BJ (cell line): ENCODE measurements at regions not wholly inside any gene's neighbourhood (a gene's known extent, or its start where the extent isn't known, plus 50 kb on each side); places are given as distances from the start of the nearest gene placed in this dataset.

Experiments
- CTCF ChIA-PET: fragments of 350-600 bp; formaldehyde crosslinking; extraction: SDS; loops from one replicate; lab custom pipeline; 2021; ENCODE audit warnings: antibody characterized with exemption, inconsistent platforms; lab: Yijun Ruan, JAX
- POLR2A ChIA-PET: fragments of 300-600 bp; sonication (Branson Sonifier 250); formaldehyde crosslinking; extraction: SDS; loops from one replicate; lab custom pipeline; 2021; ENCODE audit warnings: antibody characterized with exemption; lab: Charles Lee
- DNase-seq: peaks from one replicate; pipeline ENCODE4 v3.0.0-alpha.2; 2011; ENCODE audit warnings: low read depth
- H3K27me3 ChIP-seq: 2 replicates; pipeline ENCODE4 v1.6.0; 2011; ENCODE audit warnings: low read length; ENCODE audit not compliant: control insufficient read depth, insufficient read depth
- H3K36me3 ChIP-seq: 2 replicates; pipeline ENCODE4 v1.5.1; 2011; ENCODE audit warnings: low read length; ENCODE audit not compliant: control insufficient read depth, insufficient read depth
- H3K4me3 ChIP-seq: 2 replicates; pipeline ENCODE4 v1.5.1; 2011; ENCODE audit warnings: low read depth, mild to moderate bottlenecking, control low read depth, low read length
- TF ChIP-seq, protein P1 (sequence below): IDR thresholded peaks from 2 replicates; pipeline ENCODE4 v1.5.1; 2011; ENCODE audit warnings: low read depth, mild to moderate bottlenecking, control low read depth, inconsistent platforms, low read length, moderate library complexity; ENCODE audit not compliant: insufficient read depth

DNA sequence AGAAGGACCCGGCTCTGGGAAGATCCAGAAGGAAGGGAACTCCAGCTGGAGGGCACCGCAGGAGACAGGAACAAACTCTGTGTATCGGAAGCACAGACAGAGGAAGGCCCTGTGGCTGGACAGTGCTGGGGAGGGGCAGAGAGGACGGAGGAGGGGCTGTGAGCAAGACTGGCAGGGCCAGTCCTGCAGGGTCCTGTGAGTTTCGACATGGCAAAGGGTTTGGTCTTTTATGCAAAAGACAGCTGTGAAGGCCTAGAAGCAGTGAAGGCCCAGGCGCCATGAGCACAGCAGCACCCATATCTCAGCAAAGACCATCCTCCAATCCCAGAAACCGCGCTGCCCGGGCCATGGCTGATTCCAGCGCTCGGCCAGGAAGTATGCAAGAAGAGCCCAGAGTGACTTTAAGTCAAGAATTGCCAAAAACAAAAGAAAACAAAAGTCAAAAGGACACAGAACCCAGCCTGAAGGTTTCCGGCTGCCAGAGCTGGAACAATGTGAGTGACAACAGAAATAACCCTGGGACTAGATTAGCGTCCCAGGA is 126.5 kb downstream of the NCOR2 start:
- CTCF ChIA-PET = no interaction called here
- Histone ChIP-seq H3K4me3 (no peak overlapping the region), H3K36me3 (peaks cover 16% of the 10 kb centered on the region), H3K27me3 (no peaks in the 10 kb centered on the region)
- TF ChIP-seq, protein P1, sequence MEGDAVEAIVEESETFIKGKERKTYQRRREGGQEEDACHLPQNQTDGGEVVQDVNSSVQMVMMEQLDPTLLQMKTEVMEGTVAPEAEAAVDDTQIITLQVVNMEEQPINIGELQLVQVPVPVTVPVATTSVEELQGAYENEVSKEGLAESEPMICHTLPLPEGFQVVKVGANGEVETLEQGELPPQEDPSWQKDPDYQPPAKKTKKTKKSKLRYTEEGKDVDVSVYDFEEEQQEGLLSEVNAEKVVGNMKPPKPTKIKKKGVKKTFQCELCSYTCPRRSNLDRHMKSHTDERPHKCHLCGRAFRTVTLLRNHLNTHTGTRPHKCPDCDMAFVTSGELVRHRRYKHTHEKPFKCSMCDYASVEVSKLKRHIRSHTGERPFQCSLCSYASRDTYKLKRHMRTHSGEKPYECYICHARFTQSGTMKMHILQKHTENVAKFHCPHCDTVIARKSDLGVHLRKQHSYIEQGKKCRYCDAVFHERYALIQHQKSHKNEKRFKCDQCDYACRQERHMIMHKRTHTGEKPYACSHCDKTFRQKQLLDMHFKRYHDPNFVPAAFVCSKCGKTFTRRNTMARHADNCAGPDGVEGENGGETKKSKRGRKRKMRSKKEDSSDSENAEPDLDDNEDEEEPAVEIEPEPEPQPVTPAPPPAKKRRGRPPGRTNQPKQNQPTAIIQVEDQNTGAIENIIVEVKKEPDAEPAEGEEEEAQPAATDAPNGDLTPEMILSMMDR = no peak
- POLR2A ChIA-PET = no interaction called here
- no peak for DNase-seq

DNA sequence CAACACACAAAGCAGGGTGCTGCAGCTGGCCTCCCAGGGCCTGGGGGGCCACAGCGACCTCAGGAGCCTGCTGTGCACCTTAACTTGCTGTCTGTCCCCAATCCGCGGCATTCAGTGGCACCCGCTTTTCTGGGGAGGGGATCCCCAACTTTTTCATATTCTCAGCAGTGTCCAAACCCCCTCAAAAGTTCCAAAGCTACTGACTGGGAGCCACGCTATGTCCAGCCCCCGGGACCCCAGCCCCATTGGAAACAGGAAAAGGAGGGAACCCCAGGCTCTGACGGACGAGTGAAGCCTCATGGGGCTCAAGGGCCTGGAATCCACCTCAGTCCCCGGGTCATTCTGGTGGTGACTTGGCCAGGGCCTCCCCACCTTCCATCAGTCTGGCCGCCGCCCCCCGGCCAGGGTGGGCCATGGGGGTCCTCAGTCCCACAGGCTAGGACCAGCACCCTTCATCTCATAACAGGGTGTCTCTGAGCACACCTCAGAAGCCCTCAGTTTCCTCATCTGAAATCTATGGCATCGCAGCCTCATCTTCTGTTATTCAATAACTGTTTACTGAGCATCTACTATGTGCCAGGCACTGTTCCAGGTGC is 127.3 kb downstream of the NCOR2 start:
- Histone ChIP-seq H3K36me3 (peaks cover 16% of the 10 kb centered on the region), H3K4me3 (no peak overlapping the region), H3K27me3 (no peaks in the 10 kb centered on the region)
- CTCF ChIA-PET = no interaction called here
- DNase-seq = no peak
- TF ChIP-seq, protein P1 = no peak
- POLR2A ChIA-PET = no interaction called here

DNA sequence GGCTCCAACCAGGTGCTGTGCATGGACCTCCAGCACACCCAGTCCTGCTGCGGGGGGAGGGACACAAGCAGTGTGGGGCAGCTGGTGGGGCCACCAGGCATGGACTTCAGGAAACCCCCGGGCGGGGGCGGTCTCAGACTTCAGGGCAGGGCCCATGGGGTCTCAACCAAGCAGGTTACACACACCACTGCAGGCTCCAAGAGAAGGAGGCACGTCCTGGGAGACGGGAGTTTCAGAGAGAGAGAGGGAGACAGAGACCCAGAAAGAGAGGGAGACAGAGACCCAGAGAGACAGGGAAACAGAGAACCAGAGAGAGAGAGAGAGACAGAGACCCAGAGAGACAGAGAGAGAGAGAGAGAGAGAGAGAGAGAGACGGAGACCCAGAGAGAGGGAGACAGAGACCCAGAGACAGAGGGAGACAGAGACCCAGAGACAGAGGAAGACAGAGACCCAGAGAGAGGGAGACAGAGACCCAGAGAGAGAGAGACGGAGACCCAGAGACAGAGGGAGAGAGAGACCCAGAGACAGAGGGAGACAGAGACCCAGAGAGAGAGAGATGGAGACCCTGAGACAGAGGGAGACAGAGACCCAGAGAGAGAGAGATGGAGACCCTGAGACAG is 128.9 kb downstream of the NCOR2 start:
- Histone ChIP-seq H3K27me3 (no peaks in the 10 kb centered on the region), H3K4me3 (no peak overlapping the region), H3K36me3 (peaks cover 15% of the 10 kb centered on the region)
- no peak for DNase-seq
- TF ChIP-seq, protein P1 = no peak
- POLR2A ChIA-PET = no interaction called here
- CTCF ChIA-PET = no interaction called here

DNA sequence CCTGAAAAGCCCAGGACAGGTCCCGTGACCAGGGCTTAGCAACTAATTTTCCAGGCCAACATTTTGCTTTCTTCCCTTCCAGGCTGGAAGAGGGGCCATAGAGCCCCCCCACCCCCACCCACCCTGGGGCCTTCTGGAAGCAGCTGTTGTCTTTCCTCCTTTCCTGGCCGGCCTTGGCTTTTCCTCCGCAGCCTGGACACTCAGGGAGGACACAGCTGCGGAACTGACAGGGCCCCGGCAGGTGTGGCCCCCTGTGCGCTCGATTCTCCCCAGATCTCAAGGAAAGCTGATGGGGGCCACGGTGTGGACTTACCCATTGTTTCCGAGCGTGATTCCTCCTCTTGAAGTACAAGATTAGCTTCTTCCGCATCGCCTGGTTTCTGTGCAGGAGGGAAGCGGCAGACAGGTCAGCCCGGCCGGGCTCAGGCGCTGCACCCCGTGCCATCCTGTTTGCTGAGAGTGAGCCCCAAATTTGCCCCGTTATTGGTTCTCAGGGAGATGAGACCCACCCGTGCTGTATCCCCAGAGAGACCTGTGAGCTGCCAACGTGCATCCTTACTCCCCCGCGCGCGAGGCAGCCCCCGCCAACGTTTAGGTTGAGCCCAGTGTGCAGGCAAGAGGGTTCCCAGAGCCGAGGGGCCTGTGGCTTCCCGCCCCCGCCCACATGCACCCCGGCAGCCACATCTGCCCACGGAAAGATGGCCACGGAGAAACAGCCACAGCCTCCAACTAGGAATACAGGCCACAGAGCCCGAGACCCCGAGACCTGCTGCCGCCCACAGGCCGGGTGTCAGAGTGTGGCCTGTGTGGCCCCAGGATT is 129.6 kb downstream of the NCOR2 start:
- H3K4me3 ChIP-seq = no peak overlapping the region
- POLR2A ChIA-PET = no interaction called here
- H3K27me3 ChIP-seq = no peaks in the 10 kb centered on the region
- peaks cover 14% of the 10 kb centered on the region for H3K36me3 ChIP-seq
- TF ChIP-seq, protein P1 = no peak
- CTCF ChIA-PET = interaction anchor here (0.8 kb wide), 1 partner anchor 58 kb away, joined by 4 read pairs; no protein-coding TSS in a partner anchor
- DNase-seq = no peak

DNA sequence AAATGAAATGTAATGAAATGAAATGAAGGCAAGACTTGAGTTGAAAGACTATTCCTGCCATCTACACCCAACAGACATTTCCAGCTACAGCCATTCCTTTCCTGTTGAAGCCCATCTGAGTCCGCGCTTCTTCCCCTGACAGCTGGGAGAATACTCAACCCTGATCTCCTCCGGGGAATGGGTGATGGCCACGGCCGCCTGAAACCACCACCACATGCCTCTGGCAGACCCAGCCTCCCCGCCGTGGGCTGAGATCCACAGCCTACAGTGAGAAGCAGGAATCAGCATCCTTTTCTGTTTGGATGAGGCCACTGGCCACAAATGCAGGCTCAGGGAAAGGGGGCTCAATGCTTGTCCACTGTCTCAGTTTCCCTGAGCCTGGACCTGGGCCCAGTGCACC is 130.3 kb downstream of the NCOR2 start:
- Histone ChIP-seq H3K36me3 (peaks cover 11% of the 10 kb centered on the region), H3K27me3 (no peaks in the 10 kb centered on the region), H3K4me3 (no peak overlapping the region)
- TF ChIP-seq, protein P1 = no peak
- CTCF ChIA-PET = interaction anchor here (0.8 kb wide), 1 partner anchor 57 kb away, joined by 4 read pairs; no protein-coding TSS in a partner anchor
- DNase-seq = no peak
- POLR2A ChIA-PET = no interaction called here
